AG09309 (cell line): ENCODE measurements at regions not wholly inside any gene's neighbourhood (a gene's known extent, or its start where the extent isn't known, plus 50 kb on each side); places are given as distances from the start of the nearest gene placed in this dataset.

Experiments
- DNase-seq: peaks from one replicate; pipeline ENCODE4 v3.0.0-alpha.2; 2010; ENCODE audit warnings: low read depth
- H3K4me3 ChIP-seq: 2 replicates; pipeline ENCODE4 v1.5.1; 2011; ENCODE audit warnings: mild to moderate bottlenecking, low read depth, low read length, moderate library complexity; ENCODE audit not compliant: control insufficient read depth
- CTCF ChIP-seq: IDR thresholded peaks from 2 replicates; pipeline ENCODE4 v1.5.1; 2011; ENCODE audit warnings: mild to moderate bottlenecking, low read depth, low read length, inconsistent platforms; ENCODE audit not compliant: insufficient read depth, control insufficient read depth; ENCODE audit errors: missing control alignments

GRCh38 chr13:43992211-43992610 is 112.5 kb downstream of the LACC1 start:
- no peak overlapping the region for H3K4me3 ChIP-seq
- TF ChIP-seq CTCF, result no peak
- no peak for DNase-seq

GRCh38 chr13:43994999-43995859 is 115.5 kb downstream of the LACC1 start:
- H3K4me3 ChIP-seq, result no peak overlapping the region
- no peak for TF ChIP-seq CTCF
- DNase-seq, result no peak

- no peak overlapping the region for H3K4me3 ChIP-seq
- no peak for DNase-seq
- TF ChIP-seq CTCF, result no peak
These were observed 116.5 kb downstream of the LACC1 start for GRCh38 chr13:43996221-43996620.

- no peak for TF ChIP-seq CTCF
- DNase-seq, result no peak
These were observed 123.8 kb downstream of the LACC1 start for GRCh38 chr13:44003481-44003880.

DNA sequence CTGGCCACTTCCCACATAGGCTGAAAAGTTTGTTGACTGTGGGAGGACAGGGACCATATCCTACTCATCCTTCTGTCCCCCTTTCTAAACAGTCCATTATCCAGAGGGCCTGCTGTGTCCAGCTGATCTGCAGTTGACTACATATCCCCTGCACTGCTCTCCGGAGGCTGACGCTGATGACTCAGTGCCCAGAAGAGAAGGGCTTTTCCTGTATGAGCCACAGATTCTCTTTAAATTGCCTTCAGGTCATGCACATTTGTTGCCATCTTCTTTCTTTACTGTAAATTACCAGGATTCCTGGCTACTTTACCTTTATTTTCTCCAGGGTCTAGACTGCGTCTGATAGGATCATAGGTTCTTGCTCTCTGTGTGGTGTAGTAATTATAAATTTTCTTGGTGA is 125.2 kb downstream of the LACC1 start:
- peak; percentile 24 for DNase-seq
- no peak for TF ChIP-seq CTCF
- H3K4me3 ChIP-seq, result no peak overlapping the region

More at GRCh38 chr13:44003481-44003880, 123.8 kb downstream of the LACC1 start:
- H3K4me3 ChIP-seq, result no peak overlapping the region

GRCh38 chr13:44007451-44007850 is 127.7 kb downstream of the LACC1 start:
- H3K4me3 ChIP-seq, result no peak overlapping the region
- no peak for TF ChIP-seq CTCF
- DNase-seq, result no peak

DNA sequence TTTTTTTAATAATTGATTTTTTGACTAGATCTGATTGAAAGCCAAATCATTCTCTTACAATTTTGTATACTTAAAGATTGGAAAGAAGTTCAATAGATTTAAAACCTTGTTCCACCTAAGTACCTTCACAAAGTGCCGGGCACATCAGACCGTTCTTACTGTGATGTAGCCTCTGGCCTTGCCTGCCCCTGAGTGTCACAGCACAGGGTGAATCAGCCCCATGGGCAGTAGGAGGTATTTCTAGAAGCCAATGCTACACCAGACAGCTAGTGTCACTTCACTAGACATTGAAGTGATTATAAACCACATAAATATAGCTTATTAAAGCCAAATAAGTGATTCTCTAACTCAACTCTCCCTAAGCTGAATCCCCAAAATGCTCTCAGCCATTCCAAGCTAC is 131.3 kb downstream of the LACC1 start:
- no peak overlapping the region for H3K4me3 ChIP-seq
- DNase-seq, result no peak
- TF ChIP-seq CTCF, result no peak
